LNCAP (cell line): ENCODE measurements at regions not wholly inside any gene's neighbourhood (a gene's known extent, or its start where the extent isn't known, plus 50 kb on each side); places are given as distances from the start of the nearest gene placed in this dataset.

ENCODE experiments used
- TF ChIP-seq, protein P1 (sequence below): fragments of 450-650 bp; IDR thresholded peaks from 2 replicates; pipeline ENCODE4 v1.5.1; 2017; ENCODE audit warnings: mild to moderate bottlenecking

DNA sequence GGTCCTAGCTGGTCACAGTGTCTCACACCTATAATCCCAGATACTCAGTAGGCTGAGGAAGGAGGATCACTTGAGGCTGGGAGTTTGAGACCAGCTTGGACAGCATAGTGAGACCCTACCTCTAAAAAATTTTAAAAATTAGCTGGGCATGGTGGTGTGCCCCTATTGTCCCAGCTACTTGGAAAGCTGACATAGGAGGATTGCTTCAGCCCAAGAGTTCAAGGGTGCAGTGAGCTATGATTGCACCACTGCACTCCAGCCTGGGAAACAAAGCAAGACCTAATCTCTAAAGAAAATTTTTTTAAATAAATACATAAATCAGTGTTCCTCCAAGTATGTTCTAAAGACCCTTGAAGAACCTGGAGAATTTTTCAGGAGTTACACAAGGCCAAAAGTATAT is 50.6 kb upstream of the GNAO1 start:
- TF ChIP-seq, protein P1, sequence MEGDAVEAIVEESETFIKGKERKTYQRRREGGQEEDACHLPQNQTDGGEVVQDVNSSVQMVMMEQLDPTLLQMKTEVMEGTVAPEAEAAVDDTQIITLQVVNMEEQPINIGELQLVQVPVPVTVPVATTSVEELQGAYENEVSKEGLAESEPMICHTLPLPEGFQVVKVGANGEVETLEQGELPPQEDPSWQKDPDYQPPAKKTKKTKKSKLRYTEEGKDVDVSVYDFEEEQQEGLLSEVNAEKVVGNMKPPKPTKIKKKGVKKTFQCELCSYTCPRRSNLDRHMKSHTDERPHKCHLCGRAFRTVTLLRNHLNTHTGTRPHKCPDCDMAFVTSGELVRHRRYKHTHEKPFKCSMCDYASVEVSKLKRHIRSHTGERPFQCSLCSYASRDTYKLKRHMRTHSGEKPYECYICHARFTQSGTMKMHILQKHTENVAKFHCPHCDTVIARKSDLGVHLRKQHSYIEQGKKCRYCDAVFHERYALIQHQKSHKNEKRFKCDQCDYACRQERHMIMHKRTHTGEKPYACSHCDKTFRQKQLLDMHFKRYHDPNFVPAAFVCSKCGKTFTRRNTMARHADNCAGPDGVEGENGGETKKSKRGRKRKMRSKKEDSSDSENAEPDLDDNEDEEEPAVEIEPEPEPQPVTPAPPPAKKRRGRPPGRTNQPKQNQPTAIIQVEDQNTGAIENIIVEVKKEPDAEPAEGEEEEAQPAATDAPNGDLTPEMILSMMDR: no peak

DNA sequence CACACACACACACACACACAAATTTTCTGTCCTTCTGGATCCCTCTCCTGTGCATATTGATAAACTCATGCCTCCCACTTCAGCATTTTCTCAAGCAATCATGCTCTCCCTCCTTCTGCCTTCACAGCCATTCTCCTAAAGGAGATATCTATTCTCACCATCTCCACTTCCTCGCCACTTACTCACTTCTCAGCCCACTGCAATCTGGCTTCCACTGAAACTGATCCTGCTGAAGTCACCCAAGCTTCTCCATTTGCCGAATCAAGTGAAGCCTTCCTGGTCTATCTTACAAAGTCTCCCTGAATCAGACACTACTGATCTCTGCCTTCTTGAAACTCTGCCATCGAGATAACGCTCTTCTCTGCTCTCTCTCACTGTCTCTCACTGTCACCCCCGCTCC is 54.0 kb upstream of the GNAO1 start:
- TF ChIP-seq, protein P1: no peak

DNA sequence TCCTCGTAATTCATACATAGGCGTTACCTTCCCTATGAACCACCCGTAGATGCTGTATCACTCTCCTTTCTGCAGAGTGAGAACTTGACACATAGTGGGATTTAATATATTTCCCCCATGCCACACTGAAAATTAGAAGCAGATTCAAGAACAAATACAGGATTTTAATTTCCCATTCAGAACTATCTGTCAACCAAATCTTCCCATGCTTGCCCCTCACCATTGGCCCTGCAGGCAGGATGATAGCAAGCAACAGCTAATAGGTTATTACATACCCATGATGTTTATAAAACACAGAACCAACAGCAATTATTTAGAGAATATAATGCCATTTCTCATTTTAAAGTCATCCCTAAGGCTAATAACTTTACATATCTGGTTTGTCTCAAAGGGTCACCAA is 55.0 kb upstream of the GNAO1 start:
- TF ChIP-seq, protein P1: no peak

DNA sequence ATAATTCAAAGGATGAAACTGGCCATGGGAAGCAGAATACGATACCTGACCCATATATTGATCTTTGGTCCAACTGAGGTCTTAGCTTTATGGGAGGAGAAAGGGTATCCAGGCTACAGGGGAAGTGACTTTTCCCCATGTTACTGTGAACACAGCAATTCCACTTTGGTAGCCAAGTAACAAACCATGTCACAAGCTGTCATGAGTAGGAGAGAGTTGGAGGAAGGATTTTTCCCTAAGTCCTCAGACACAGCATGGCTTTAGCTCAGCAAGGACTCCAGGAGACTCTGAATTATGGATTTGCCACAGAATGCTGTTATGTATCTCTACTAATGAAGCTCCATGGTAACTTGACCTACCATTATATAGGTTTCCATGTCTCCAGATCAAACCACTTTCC is 56.5 kb upstream of the GNAO1 start:
- TF ChIP-seq, protein P1: no peak

DNA sequence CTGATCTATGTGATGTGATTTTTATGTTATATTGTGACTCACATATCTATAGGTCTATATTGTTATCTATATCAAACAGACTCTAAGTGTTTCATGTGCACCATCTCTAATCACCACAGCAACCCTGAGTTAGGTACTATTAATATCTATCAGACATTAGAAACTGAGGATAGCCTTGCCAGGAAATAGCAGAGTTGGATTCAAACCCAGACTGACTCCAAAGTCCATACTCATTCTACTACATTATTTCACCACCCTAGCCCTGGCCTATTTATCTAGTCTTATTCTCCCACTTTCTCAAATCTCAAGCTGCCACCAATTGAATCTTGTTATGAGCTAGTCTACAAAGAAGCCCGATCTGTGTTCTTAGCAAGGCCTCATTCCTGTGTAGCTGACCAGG is 65.4 kb upstream of the GNAO1 start:
- TF ChIP-seq, protein P1: no peak

DNA sequence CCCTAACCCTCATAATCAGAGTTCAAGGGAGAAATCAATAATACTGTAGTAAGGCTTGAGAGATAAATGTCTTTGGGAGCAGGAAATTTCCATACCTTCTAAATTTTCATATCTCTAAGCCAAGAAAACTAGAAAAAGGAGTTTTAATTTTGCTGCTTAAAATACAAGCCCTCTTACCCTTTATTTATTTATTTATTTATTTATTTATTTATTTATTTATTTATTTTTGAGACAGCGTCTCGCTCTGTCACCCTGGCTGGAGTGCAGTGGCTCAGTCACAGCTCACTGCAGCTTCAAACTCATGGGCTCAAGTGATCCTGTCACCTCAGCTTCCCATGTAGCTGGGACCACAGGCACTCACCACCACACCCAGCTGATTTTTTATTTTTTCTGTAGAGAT is 69.0 kb upstream of the GNAO1 start:
- TF ChIP-seq, protein P1: no peak

DNA sequence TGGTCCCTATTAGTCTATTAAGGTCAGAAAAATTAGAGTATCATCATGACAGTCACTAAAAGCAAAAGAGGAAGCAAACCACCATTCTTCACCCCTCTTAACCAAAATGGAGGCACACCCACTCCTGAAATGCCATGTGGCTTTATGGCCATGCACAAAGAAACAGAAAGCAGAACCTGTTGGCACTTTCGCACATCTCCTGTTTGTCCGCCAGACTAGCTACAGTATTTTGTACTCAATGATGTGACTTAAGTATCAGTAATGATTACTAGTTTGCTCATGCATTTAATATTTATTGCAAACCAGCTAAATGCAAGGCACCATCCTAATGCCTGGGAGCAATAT is 70.2 kb upstream of the GNAO1 start:
- TF ChIP-seq, protein P1: no peak

DNA sequence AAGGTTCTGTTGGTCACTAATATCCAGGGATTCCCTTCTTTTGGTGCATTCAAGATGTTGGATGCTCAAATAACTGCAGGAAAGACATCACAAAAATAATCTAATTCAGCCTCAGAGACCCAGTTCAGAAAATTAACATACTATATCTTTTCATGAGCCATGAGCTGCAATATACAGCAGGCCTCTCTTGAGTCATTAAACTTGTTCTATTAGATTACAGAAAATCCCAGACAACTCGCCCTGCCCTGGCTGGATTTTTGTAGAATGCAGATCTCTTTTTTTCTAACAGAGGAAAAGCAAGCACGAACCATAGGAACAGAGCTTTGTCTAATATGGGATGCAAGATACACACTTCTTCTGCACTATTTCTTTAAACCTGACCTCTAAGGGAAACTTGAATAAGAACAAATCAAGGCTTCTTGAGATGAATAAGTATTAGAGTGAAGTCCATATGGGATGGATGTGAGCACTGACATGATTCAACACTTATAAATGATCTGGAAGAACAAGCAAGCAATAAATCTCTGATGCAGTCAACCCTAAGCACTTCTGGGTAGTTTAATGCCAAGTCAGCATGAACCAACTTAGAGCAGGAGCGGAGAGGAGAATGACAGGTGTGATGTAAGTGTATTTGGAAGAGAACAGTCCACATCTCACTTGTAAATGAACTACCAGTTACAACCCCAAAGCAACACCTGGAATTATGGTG is 70.7 kb upstream of the GNAO1 start:
- TF ChIP-seq, protein P1: no peak
